HCT116 (cell line): ENCODE measurements at regions not wholly inside any gene's neighbourhood (a gene's known extent, or its start where the extent isn't known, plus 50 kb on each side); places are given as distances from the start of the nearest gene placed in this dataset.

Experiments
- ATAC-seq: fragments of 200-7000 bp; cut with Tn5 transposase; 2 replicates; pipeline ENCODE4 v1.9.1; 2020; ENCODE audit warnings: mild to moderate bottlenecking, moderate library complexity
- BruUV-seq: library from RNA; stranded (reverse); fragments of 400-500 nt; replicated peaks from 2 replicates; lab custom pipeline; 2021; lab: Mats Ljungman, UMichigan
- CTCF ChIA-PET: fragments of 300-600 bp; sonication (Branson Sonifier 250); formaldehyde crosslinking; loops from one replicate; lab custom pipeline; 2021; ENCODE audit warnings: antibody characterized with exemption; lab: Charles Lee
- POLR2A ChIA-PET: fragments of 300-600, 350-600 bp; sonication (Branson Sonifier 250); formaldehyde crosslinking; loops from one replicate; lab custom pipeline; 2021; ENCODE audit warnings: antibody characterized with exemption; lab: Charles Lee
- RAD21 ChIA-PET, 2 experiments: fragments of 300-600 bp; sonication (Branson Sonifier 250); formaldehyde crosslinking; loops; one replicate each; lab custom pipeline; 2023; ENCODE audit warnings: low total read pairs in 2 of 2; ENCODE audit not compliant: uncharacterized antibody in 2 of 2, unreplicated experiment in 2 of 2, low non-redundant PET in 1 of 2; lab: Charles Lee
- DNase-seq: peaks from one replicate; pipeline ENCODE4 v3.0.0-alpha.2; 2010; ENCODE audit warnings: low read depth, low spot score
- H2AFZ ChIP-seq: fragments of 200-600 bp; shearing (Covaris generic), sonication (generic); 2 replicates; pipeline ENCODE4 v1.6.1; 2017; ENCODE audit warnings: low read depth, mixed run types, mixed read lengths, antibody characterized with exemption, low read length; ENCODE audit not compliant: poor library complexity, severe bottlenecking
- H3K27ac ChIP-seq: 2 replicates; pipeline ENCODE4 v1.5.1; 2012; ENCODE audit warnings: low read depth, low read length
- H3K27me3 ChIP-seq: fragments of 200-600 bp; sonication (generic); 2 replicates; pipeline ENCODE4 v1.6.1; 2016; ENCODE audit warnings: mixed run types, low read length, mixed read lengths; ENCODE audit not compliant: insufficient read depth
- H3K36me3 ChIP-seq, 2 experiments: fragments of 200-500 bp in 1 of 2; fragments of 200-600 bp in 1 of 2; sonication (Bioruptor generic) in 1 of 2; sonication (generic) in 1 of 2; 2 replicates each; pipeline versions ENCODE4 v1.5.1 to v1.6.1; 2014 to 2016; ENCODE audit warnings: low read length in 2 of 2, inconsistent platforms in 1 of 2, mixed read lengths in 1 of 2, mixed run types in 1 of 2; ENCODE audit not compliant: insufficient read depth in 2 of 2, control insufficient read depth in 1 of 2
- H3K4me1 ChIP-seq, 2 experiments: fragments of 200-600 bp in 1 of 2; sonication (generic) in 1 of 2; 2 replicates each; pipeline versions ENCODE4 v1.5.1 to v1.6.1; 2012 to 2017; ENCODE audit warnings: low read length in 2 of 2, inconsistent platforms in 1 of 2, mild to moderate bottlenecking in 1 of 2, mixed read lengths in 1 of 2, mixed run types in 1 of 2, moderate library complexity in 1 of 2; ENCODE audit not compliant: insufficient read depth in 2 of 2, control insufficient read depth in 1 of 2
- H3K4me2 ChIP-seq: fragments of 200-600 bp; sonication (generic); 2 replicates; pipeline ENCODE4 v1.6.1; 2017; ENCODE audit warnings: mixed run types, low read length, mixed read lengths
- H3K4me3 ChIP-seq, 2 experiments: fragments of 200-600 bp in 1 of 2; sonication (generic) in 1 of 2; replicated peaks in 1 of 2; 2 replicates each; pipeline ENCODE4 v1.5.1; 2011 to 2016; ENCODE audit warnings: low read length in 2 of 2, control low read depth in 1 of 2, low read depth in 1 of 2, mild to moderate bottlenecking in 1 of 2, mixed read lengths in 1 of 2, mixed run types in 1 of 2
- H3K79me2 ChIP-seq: fragments of 200-600 bp; sonication (generic); 2 replicates; pipeline ENCODE4 v1.6.1; 2017; ENCODE audit warnings: mild to moderate bottlenecking, mixed run types, low read length, moderate library complexity, mixed read lengths; ENCODE audit not compliant: insufficient read depth
- H3K9ac ChIP-seq: fragments of 200-600 bp; sonication (generic); 2 replicates; pipeline ENCODE4 v1.6.1; 2016; ENCODE audit warnings: low read length, mixed read lengths
- H3K9me2 ChIP-seq: fragments of 200-600 bp; sonication (generic), shearing (Covaris generic); 2 replicates; pipeline ENCODE4 v1.6.1; 2017; ENCODE audit warnings: mixed run types, mild to moderate bottlenecking, moderate library complexity; ENCODE audit not compliant: insufficient read depth
- H3K9me3 ChIP-seq, 2 experiments: fragments of 200-500 bp in 1 of 2; fragments of 200-600 bp in 1 of 2; sonication (Bioruptor generic) in 1 of 2; sonication (generic) in 1 of 2; 2 replicates each; pipeline ENCODE4 v1.6.1; 2014 to 2017; ENCODE audit warnings: low read length in 2 of 2, mixed read lengths in 2 of 2, inconsistent platforms in 1 of 2, low read depth in 1 of 2, mild to moderate bottlenecking in 1 of 2, mixed run types in 1 of 2, moderate library complexity in 1 of 2; ENCODE audit not compliant: control insufficient read depth in 1 of 2, insufficient read depth in 1 of 2
- H4K20me1 ChIP-seq: fragments of 200-600 bp; sonication (generic), shearing (Covaris generic); 2 replicates; pipeline ENCODE4 v1.6.1; 2017; ENCODE audit warnings: mixed run types, mild to moderate bottlenecking, moderate library complexity; ENCODE audit not compliant: insufficient read depth
- CBX3 ChIP-seq: IDR thresholded peaks from 2 replicates; pipeline ENCODE4 v1.6.1; 2012; ENCODE audit warnings: low read depth
- CEBPB ChIP-seq: IDR thresholded peaks from 2 replicates; pipeline ENCODE4 v1.6.1; 2012; ENCODE audit warnings: low read depth
- CTCF ChIP-seq, 3 experiments: fragments of 200-600 bp in 1 of 3; sonication (generic) in 1 of 3; IDR thresholded peaks in 2 of 3; conservative IDR thresholded peaks in 1 of 3; 2 replicates each; pipeline ENCODE4 v1.5.1; 2012 to 2017; ENCODE audit warnings: low read depth in 2 of 3, low read length in 2 of 3, antibody characterized with exemption in 1 of 3, borderline replicate concordance in 1 of 3, control low read depth in 1 of 3, mild to moderate bottlenecking in 1 of 3, mixed read lengths in 1 of 3, mixed run types in 1 of 3, moderate library complexity in 1 of 3; ENCODE audit not compliant: insufficient read depth in 1 of 3
- EGR1 ChIP-seq: IDR thresholded peaks from 2 replicates; pipeline ENCODE4 v1.6.1; 2012; ENCODE audit warnings: low read depth
- ELF1 ChIP-seq: IDR thresholded peaks from 2 replicates; pipeline ENCODE4 v1.6.1; 2012; ENCODE audit warnings: low read depth, borderline replicate concordance
- EZH2phosphoT487 ChIP-seq: fragments of 200-600 bp; IDR thresholded peaks from 2 replicates; pipeline ENCODE4 v1.6.1; 2018; ENCODE audit warnings: antibody characterized with exemption, borderline replicate concordance
- JUND ChIP-seq: IDR thresholded peaks from 2 replicates; pipeline ENCODE4 v1.6.1; 2012
- MAX ChIP-seq: IDR thresholded peaks from 2 replicates; pipeline ENCODE4 v1.6.1; 2012
- POLR2AphosphoS5 ChIP-seq: IDR thresholded peaks from 2 replicates; pipeline ENCODE4 v1.6.1; 2011; ENCODE audit warnings: mild to moderate bottlenecking, low read depth, low read length, moderate library complexity
- RAD21 ChIP-seq: IDR thresholded peaks from 2 replicates; pipeline ENCODE4 v1.6.1; 2012; ENCODE audit warnings: low read depth, mild to moderate bottlenecking
- REST ChIP-seq: IDR thresholded peaks from 2 replicates; pipeline ENCODE4 v1.6.1; 2012; ENCODE audit warnings: low read depth
- SIN3A ChIP-seq: IDR thresholded peaks from 2 replicates; pipeline ENCODE4 v1.6.1; 2012; ENCODE audit warnings: low read depth
- SP1 ChIP-seq: IDR thresholded peaks from 2 replicates; pipeline ENCODE4 v1.6.1; 2012; ENCODE audit warnings: low read depth
- SRF ChIP-seq: IDR thresholded peaks from 2 replicates; pipeline ENCODE4 v1.6.1; 2012; ENCODE audit warnings: low read depth
- TCF7L2 ChIP-seq: IDR thresholded peaks from 2 replicates; pipeline ENCODE4 v1.7.0; 2011; ENCODE audit warnings: borderline replicate concordance, inconsistent platforms; ENCODE audit not compliant: insufficient read depth, insufficient read length; ENCODE audit errors: extremely low read depth
- YY1 ChIP-seq: IDR thresholded peaks from 2 replicates; pipeline ENCODE4 v1.6.1; 2011; ENCODE audit warnings: low read length, low read depth, moderate library complexity, mild to moderate bottlenecking; ENCODE audit not compliant: insufficient replicate concordance; ENCODE audit errors: extremely low read depth
- ZFX ChIP-seq: fragments of 450-650 bp; IDR thresholded peaks from 2 replicates; pipeline ENCODE4 v1.6.1; 2017
- ZNF274 ChIP-seq: fragments of 200-500 bp; sonication (Bioruptor generic); IDR thresholded peaks from 2 replicates; pipeline ENCODE4 v1.6.1; 2014; ENCODE audit warnings: mild to moderate bottlenecking, low read depth, low read length, inconsistent platforms
- intact Hi-C: fragments of 100-400 bp; cut with micrococcal nuclease; formaldehyde crosslinking; loops from 2 replicates; pipeline ENCODE4 v1.10.0; 2022

GRCh38 chr11:129247135-129247534, 55.0 kb upstream of the ARHGAP32 start (continued):
- no peak for TF ChIP-seq MAX
- TF ChIP-seq, all 23 proteins: peak for 6

GRCh38 chr11:129242855-129243254, 50.7 kb upstream of the ARHGAP32 start:
- Histone ChIP-seq H3K9ac (no peak overlapping the region), H3K4me1 (peaks cover 15 to 22% of the 10 kb centered on the region in 2 experiments), H3K4me2 (no peak overlapping the region), H3K79me2 (peaks cover 56% of the 10 kb centered on the region), H3K9me2 (no peaks in the 10 kb centered on the region), H3K27me3 (no peaks in the 10 kb centered on the region)
- POLR2A ChIA-PET: no interaction called here
- no peak for ATAC-seq
- RAD21 ChIA-PET: no interaction called here
- BruUV-seq: no TSS peak
- TF ChIP-seq JUND: no peak
- TF ChIP-seq ZNF274: no peak
- TF ChIP-seq YY1: no peak
- TF ChIP-seq ELF1: no peak
- no peak for TF ChIP-seq CEBPB
- TF ChIP-seq EZH2phosphoT487: no peak
- TF ChIP-seq ZFX: no peak
- TF ChIP-seq EGR1: no peak
- TF ChIP-seq POLR2AphosphoS5: no peak
- no peak for TF ChIP-seq CTCF (IDR thresholded peaks at IDR 0.05 in 2 of 3, conservative IDR thresholded peaks at IDR 0.05 in 1 of 3; ENCODE audit: borderline replicate concordance in 1 of 3, insufficient read depth in 1 of 3, low read depth in 2 of 3, low read length in 2 of 3)
- no peak for TF ChIP-seq SP1
- no peak for TF ChIP-seq SIN3A
- TF ChIP-seq REST: no peak
- TF ChIP-seq SRF: no peak
- no peak for TF ChIP-seq MAX
- no peak for TF ChIP-seq CBX3
- no peak for TF ChIP-seq TCF7L2
- TF ChIP-seq RAD21: no peak
- TF ChIP-seq, all 23 proteins: peak for 0
- H3K9me3 ChIP-seq: no peaks in the 10 kb centered on the region
- H4K20me1 ChIP-seq: no peaks in the 10 kb centered on the region
- H2AFZ ChIP-seq: no peak overlapping the region
- no peak for DNase-seq
- CTCF ChIA-PET: no interaction called here
- no peak overlapping the region for H3K4me3 ChIP-seq
- intact Hi-C loops: no loop called here
- H3K27ac ChIP-seq: no peak overlapping the region
- H3K36me3 ChIP-seq: no peaks in the 10 kb centered on the region
